ENCODE measurements at regions not wholly inside any gene's neighbourhood (a gene's known extent, or its start where the extent isn't known, plus 50 kb on each side); places are given as distances from the start of the nearest gene placed in this dataset.

DNA sequence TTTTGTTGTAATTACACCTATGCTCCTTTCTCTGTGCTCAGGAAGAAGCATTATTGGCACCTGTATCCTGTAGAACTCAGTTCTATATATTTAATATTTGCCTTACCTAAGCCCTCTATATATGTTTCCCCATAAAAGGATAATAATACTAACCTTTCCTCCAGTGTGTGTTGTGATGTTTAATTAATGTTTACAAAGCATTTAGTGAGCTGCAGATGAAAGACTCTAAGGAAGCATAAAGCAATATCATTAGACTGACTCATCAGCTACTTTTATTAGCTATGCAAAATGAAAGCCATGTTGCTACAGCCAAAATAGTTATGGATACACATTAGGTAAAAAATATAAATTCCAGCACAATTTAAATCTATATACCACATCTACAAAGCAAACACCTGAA lies 93.6 kb upstream of the PTPN13 start:
- H4K91ac ChIP-seq (ENCODE audit: insufficient read length, low read depth, low read length): no peak overlapping the region
- TF ChIP-seq CTCF (conservative IDR thresholded peaks at IDR 0.05): no peak
- no peak overlapping the region for H2BK5ac ChIP-seq (ENCODE audit: insufficient read length, low read length)
- H3K27ac ChIP-seq (ENCODE audit: insufficient read length, low read depth, low read length): no peak overlapping the region
- H3K14ac ChIP-seq (ENCODE audit: insufficient read depth, low read length): no peak overlapping the region
- no peak overlapping the region for H3K4me3 Mint-ChIP-seq
- H2BK20ac ChIP-seq (ENCODE audit: low read depth, low read length, poor library complexity, severe bottlenecking): no peak overlapping the region
- no peaks in the 10 kb centered on the region for H3K79me2 ChIP-seq (ENCODE audit: insufficient read depth, low read length)
- H3K4me1 Mint-ChIP-seq: peaks cover 25 to 28% of the 10 kb centered on the region in 2 experiments
- no peak overlapping the region for H2BK12ac ChIP-seq (ENCODE audit: insufficient read length, low read depth, low read length)
- H2AK5ac ChIP-seq (ENCODE audit: insufficient read length, low read length): no peak overlapping the region
- H3K9ac ChIP-seq (ENCODE audit: extremely low read depth, insufficient read length, low read length): no peak overlapping the region
- no peaks in the 10 kb centered on the region for H4K20me1 ChIP-seq (ENCODE audit: control insufficient read depth, insufficient read depth, insufficient read length)
- no peak overlapping the region for H2BK120ac ChIP-seq (ENCODE audit: low read depth, low read length, poor library complexity, severe bottlenecking)
- H2AFZ ChIP-seq (ENCODE audit: low read length): no peak overlapping the region
- no peak overlapping the region for H3K23ac ChIP-seq (ENCODE audit: insufficient read length, low read depth, low read length)
- H4K5ac ChIP-seq (ENCODE audit: insufficient read length, low read depth, low read length): no peak overlapping the region
- no peaks in the 10 kb centered on the region for H3K79me1 ChIP-seq (ENCODE audit: insufficient read depth, low read depth, low read length, poor library complexity, severe bottlenecking)
- H2BK15ac ChIP-seq (ENCODE audit: low read depth, low read length): no peak overlapping the region
- H3K23me2 ChIP-seq (ENCODE audit: insufficient read length, low read depth, low read length, poor library complexity, severe bottlenecking): no peaks in the 10 kb centered on the region
- DNase-seq: no peak
- no peak overlapping the region for H3K4me2 ChIP-seq (ENCODE audit: insufficient read depth, insufficient read length, low read length)
- no peaks in the 10 kb centered on the region for H3K27me3 Mint-ChIP-seq (ENCODE audit: low read depth)
- no peaks in the 10 kb centered on the region for H3K9me3 ChIP-seq (ENCODE audit: control insufficient read depth, low read depth, low read length)
- no peaks in the 10 kb centered on the region for H3K27me3 ChIP-seq (ENCODE audit: insufficient read depth, low read length)
- no peak overlapping the region for H3K18ac ChIP-seq (ENCODE audit: insufficient read length, low read depth, low read length)
- H3K4ac ChIP-seq (ENCODE audit: low read depth, low read length): no peak overlapping the region
- H3K27ac Mint-ChIP-seq: no peak overlapping the region
- 0 out of 2 replicates have a peak, but pooled peaks cover 4% of the 10 kb centered on the region for H3K4me1 ChIP-seq (ENCODE audit: insufficient read depth, low read length)
- H3K9me3 Mint-ChIP-seq: no peaks in the 10 kb centered on the region
- H3T11ph ChIP-seq (ENCODE audit: low read length): no peak overlapping the region
- no peaks in the 10 kb centered on the region for H3K36me3 Mint-ChIP-seq (ENCODE audit: insufficient read depth in 1 of 3, low read depth in 3 of 3)
- no peak overlapping the region for H3K56ac ChIP-seq (ENCODE audit: insufficient read length, low read depth, low read length)
- no peak overlapping the region for H4K8ac ChIP-seq (replicated peaks; ENCODE audit: insufficient read length, low read depth, low read length)

Data from H9 (cell line).